ENCODE measurements at regions not wholly inside any gene's neighbourhood (a gene's known extent, or its start where the extent isn't known, plus 50 kb on each side); places are given as distances from the start of the nearest gene placed in this dataset.

DNA sequence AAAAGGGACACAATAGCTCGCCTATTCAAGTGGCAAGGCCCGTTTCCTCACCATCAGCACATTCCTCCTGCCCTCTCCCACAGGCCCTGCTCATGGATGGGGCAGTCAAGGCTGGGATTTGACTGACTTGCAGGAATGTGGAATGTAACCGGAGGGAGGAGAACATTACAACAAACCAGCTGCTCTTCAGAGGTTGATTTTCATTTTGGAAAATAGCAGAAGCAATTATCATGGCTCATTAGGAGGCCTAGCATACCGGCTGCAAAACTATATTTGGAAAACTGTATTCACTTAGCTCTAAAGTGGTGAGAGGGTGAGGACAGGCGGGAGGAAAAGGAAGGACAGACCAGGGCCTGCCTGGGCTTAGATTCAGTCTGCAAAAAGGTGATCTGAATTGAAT is 283.7 kb downstream of the CD83 start:
- TF ChIP-seq POLR2A (IDR thresholded peaks at IDR 0.05) = no peak
- TF ChIP-seq, protein P1, sequence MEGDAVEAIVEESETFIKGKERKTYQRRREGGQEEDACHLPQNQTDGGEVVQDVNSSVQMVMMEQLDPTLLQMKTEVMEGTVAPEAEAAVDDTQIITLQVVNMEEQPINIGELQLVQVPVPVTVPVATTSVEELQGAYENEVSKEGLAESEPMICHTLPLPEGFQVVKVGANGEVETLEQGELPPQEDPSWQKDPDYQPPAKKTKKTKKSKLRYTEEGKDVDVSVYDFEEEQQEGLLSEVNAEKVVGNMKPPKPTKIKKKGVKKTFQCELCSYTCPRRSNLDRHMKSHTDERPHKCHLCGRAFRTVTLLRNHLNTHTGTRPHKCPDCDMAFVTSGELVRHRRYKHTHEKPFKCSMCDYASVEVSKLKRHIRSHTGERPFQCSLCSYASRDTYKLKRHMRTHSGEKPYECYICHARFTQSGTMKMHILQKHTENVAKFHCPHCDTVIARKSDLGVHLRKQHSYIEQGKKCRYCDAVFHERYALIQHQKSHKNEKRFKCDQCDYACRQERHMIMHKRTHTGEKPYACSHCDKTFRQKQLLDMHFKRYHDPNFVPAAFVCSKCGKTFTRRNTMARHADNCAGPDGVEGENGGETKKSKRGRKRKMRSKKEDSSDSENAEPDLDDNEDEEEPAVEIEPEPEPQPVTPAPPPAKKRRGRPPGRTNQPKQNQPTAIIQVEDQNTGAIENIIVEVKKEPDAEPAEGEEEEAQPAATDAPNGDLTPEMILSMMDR (IDR thresholded peaks at IDR 0.05 in 4 of 5, conservative IDR thresholded peaks at IDR 0.05 in 1 of 5) = no peak
